Ishikawa (cell line): ENCODE measurements at regions not wholly inside any gene's neighbourhood (a gene's known extent, or its start where the extent isn't known, plus 50 kb on each side); places are given as distances from the start of the nearest gene placed in this dataset.

Source experiments
- CEBPB ChIP-seq: IDR thresholded peaks from 2 replicates; pipeline ENCODE4 v1.6.1; 2012
- FOXM1 ChIP-seq: IDR thresholded peaks from 2 replicates; pipeline ENCODE4 v1.6.1; 2012; ENCODE audit warnings: low read depth, borderline replicate concordance
- MAX ChIP-seq: IDR thresholded peaks from 2 replicates; pipeline ENCODE4 v1.6.1; 2012
- NFIC ChIP-seq: IDR thresholded peaks from 2 replicates; pipeline ENCODE4 v1.6.1; 2012
- RAD21 ChIP-seq: IDR thresholded peaks from 2 replicates; pipeline ENCODE4 v1.6.1; 2012; ENCODE audit warnings: low read depth
- REST ChIP-seq: IDR thresholded peaks from 2 replicates; pipeline ENCODE4 v1.6.1; 2012; ENCODE audit warnings: low read depth, mild to moderate bottlenecking

GRCh38 chr1:238254935-238255334, 364.2 kb upstream of the ZP4 start:
- TF ChIP-seq MAX (no peak), NFIC (no peak), RAD21 (no peak), FOXM1 (no peak), REST (no peak), CEBPB (no peak)
